ENCODE measurements at regions not wholly inside any gene's neighbourhood (a gene's known extent, or its start where the extent isn't known, plus 50 kb on each side); places are given as distances from the start of the nearest gene placed in this dataset.

GRCh38 chr10:30219971-30220751 lies 128.9 kb downstream of the MTPAP start:
- Histone ChIP-seq H3K27ac (ENCODE audit: low read length) (no peak overlapping the region), H3K36me3 (ENCODE audit: insufficient read depth, low read length) (no peaks in the 10 kb centered on the region), H3K9ac (ENCODE audit: low read length) (no peak overlapping the region), H2AFZ (ENCODE audit: low read depth, low read length) (no peak overlapping the region), H3K79me2 (replicated peaks; ENCODE audit: insufficient read depth, low read length) (no peaks in the 10 kb centered on the region), H3K9me3 (ENCODE audit: low read length) (no peaks in the 10 kb centered on the region), H4K20me1 (ENCODE audit: insufficient read depth) (no peaks in the 10 kb centered on the region), H3K9me2 (ENCODE audit: insufficient read depth, low read length) (no peaks in the 10 kb centered on the region), H3F3A (ENCODE audit: insufficient read depth, low read length, poor library complexity, severe bottlenecking) (no peaks in the 10 kb centered on the region), H3K4me3 (ENCODE audit: low read length) (no peak overlapping the region), H3K4me2 (ENCODE audit: low read length) (no peak overlapping the region), H3K27me3 (ENCODE audit: insufficient read depth, low read depth, low read length) (no peaks in the 10 kb centered on the region)
- TF ChIP-seq CTCF (IDR thresholded peaks at IDR 0.05; ENCODE audit: poor library complexity, severe bottlenecking) (no peak), TAF1 (IDR thresholded peaks at IDR 0.05; ENCODE audit: low read depth) (no peak), EZH2 (IDR thresholded peaks at IDR 0.05; ENCODE audit: borderline replicate concordance, insufficient read depth, low read length, poor library complexity, severe bottlenecking) (no peak), MXI1 (conservative IDR thresholded peaks at IDR 0.05; ENCODE audit: poor library complexity, severe bottlenecking) (no peak), RAD21 (conservative IDR thresholded peaks at IDR 0.05) (no peak), REST (IDR thresholded peaks at IDR 0.05; ENCODE audit: borderline replicate concordance) (no peak), SMC3 (conservative IDR thresholded peaks at IDR 0.05; ENCODE audit: poor library complexity) (no peak), POLR2AphosphoS5 (IDR thresholded peaks at IDR 0.05) (no peak), EP300 (conservative IDR thresholded peaks at IDR 0.05; ENCODE audit: poor library complexity, severe bottlenecking) (no peak)

- Histone ChIP-seq H3F3A (ENCODE audit: insufficient read depth, low read length, poor library complexity, severe bottlenecking) (no peaks in the 10 kb centered on the region), H3K79me2 (replicated peaks; ENCODE audit: insufficient read depth, low read length) (no peaks in the 10 kb centered on the region), H2AFZ (ENCODE audit: low read depth, low read length) (no peak overlapping the region), H3K9me2 (ENCODE audit: insufficient read depth, low read length) (no peaks in the 10 kb centered on the region), H3K9me3 (ENCODE audit: low read length) (no peaks in the 10 kb centered on the region), H3K9ac (ENCODE audit: low read length) (no peak overlapping the region), H3K4me2 (ENCODE audit: low read length) (no peak overlapping the region), H4K20me1 (ENCODE audit: insufficient read depth) (no peaks in the 10 kb centered on the region), H3K27me3 (ENCODE audit: insufficient read depth, low read depth, low read length) (no peaks in the 10 kb centered on the region), H3K36me3 (ENCODE audit: insufficient read depth, low read length) (no peaks in the 10 kb centered on the region), H3K4me3 (ENCODE audit: low read length) (no peak overlapping the region), H3K27ac (ENCODE audit: low read length) (no peak overlapping the region)
- TF ChIP-seq REST (IDR thresholded peaks at IDR 0.05; ENCODE audit: borderline replicate concordance) = no peak
- no peak for TF ChIP-seq CTCF (IDR thresholded peaks at IDR 0.05; ENCODE audit: poor library complexity, severe bottlenecking)
- no peak for TF ChIP-seq EP300 (conservative IDR thresholded peaks at IDR 0.05; ENCODE audit: poor library complexity, severe bottlenecking)
- TF ChIP-seq TAF1 (IDR thresholded peaks at IDR 0.05; ENCODE audit: low read depth) = no peak
Observed at GRCh38 chr10:30216821-30217220, 132.3 kb downstream of the MTPAP start.
